Hippocampal formation (tissue), 2 donors: ENCODE measurements at regions not wholly inside any gene's neighbourhood (a gene's known extent, or its start where the extent isn't known, plus 50 kb on each side); places are given as distances from the start of the nearest gene placed in this dataset.
"Not testable (repeated sequence)": the region's sequence is repeated elsewhere in the genome, so short reads cannot be mapped to it uniquely, and the experiment has no call there.

Experiments
- DNase-seq, 2 donors: peaks; one replicate each; lab custom pipeline; 2025; lab: John Stamatoyannopoulos, UW

DNA sequence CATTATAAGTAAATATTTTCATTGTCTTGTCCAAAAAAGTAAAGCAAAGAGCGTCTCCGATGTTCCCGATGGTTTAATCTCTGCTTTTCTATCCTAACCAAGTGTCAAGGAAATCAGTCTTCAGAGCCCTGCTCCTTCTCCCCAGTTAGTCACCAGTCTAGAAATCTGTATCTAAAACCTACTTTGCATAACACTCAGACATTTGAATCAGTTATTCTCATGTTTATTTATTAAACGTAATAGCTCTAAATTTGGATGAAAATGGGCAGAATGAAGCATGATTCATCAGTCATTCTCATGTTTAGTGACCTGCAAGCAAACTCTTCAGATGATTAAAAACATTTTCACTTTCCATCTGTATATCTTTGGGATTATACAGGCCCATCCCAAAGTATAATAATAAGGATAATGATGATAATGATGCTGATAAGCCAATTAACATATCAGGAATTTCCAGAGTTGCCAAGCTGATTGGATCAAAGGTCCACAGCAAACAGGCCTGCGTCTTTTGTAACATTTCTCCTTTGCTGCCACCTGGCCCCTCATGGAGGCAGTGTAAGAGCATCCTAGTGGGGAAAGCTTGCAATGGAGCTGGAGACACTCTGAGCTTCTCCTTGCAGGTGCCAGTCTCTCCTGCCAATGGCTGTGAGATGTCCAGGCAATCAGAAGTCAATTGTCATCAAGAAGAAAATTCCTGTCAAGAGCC, 273.9 kb downstream of the IGSF11 start:
- DNase-seq, result no peak

DNA sequence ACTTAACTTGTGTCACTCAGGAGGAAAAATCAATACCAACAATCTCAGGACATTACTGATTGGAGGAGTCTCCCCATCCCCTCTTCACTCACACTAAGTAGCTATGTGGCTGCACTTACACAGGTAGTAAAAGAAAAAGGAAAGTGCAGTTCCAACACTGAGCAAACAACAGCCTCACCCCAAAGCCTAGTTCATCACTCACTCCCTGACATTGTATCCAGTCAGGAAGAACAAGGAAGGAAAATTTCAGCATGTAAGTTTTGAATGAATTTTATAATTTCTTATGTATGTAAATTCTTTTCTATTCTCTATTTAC, 273.4 kb downstream of the IGSF11 start:
- no peak for DNase-seq

DNA sequence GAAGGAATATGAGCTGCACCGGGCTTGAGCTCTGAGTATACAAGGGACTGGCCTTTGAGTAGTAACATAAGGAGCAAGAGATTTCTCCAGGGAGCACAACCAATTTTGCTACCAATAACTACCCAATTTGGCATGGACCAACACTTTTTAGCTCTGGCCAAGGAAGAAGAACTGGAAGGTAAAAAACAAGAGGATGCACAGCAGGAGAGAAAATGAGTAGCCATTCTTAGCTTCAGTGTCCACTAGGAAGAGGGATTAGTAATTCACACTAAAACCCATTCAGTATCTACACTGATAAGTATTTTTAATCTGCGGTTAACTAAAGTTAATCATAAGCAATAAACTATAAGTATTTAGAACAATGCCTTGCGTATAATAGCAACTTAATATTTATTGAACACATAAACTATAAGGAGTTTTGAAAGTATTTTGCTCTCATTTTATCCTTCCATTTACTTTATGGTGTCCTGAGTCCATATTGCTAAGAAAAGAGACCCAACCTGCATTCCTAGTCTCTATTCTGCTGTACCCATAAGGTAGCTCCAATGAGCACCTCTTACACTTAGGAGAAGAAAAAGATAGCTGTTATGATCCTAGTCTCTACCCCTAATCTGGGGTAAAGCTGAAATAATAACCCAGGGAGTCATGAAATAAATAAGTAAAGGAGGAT, 268.9 kb downstream of the IGSF11 start:
- DNase-seq, result no peak

DNA sequence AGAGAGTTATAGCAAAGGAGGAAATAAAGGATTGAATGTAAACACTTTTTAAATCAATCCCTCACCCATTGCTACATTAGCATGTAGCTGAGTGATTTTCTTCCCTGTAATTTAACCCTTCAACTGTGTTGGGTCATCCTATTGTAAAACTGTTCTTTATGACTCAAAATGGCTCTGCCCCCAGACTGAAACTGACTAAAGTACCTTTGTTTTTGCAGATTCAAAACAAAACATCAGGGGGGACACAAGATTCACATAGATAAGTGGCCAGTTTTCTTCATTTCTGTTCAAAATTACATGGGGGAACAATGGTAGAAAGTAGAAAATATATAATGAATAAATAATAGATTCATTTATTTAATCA, 268.4 kb downstream of the IGSF11 start:
- DNase-seq, result no peak

DNA sequence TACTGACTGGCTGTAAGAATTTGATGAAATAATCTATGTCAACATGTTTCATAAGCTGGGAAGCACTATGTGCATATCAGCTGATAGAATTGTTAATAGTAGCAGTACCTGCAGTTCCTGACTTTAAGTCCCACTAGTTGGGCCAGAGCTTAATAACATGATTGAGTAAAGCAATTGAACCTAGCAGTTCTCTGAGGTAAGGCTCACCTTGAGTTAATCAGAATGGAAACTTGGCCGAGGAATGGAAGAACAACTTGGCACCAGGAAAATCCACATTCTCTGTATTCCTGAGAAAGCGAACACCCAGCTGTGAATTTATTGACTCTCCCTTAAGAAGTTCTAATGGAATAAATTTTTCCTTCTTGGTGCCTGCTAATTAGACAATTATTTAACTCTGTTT, 262.6 kb downstream of the IGSF11 start:
- DNase-seq, result no peak

DNA sequence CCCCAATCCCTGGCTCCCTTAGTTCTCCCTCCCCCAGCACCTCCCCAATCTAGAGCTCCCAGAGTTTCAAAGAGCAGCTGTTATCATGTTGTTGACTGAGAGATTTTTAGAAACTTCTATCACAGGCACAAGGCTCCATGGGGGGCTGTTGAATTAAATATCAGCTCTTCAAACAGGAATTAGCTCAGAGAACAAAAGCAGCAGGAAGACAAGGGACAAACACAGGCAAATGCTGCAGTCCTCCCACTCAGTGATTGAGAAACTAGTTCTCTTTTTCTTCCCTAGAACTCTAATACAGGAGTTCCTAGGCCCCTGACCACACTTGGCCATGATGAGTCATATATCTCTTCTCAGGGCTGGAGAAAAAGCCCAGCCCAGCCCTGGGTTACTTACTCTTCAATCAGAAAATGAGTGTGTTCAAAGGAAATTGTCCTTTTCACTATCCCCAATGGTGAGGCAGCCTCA, 262.1 kb downstream of the IGSF11 start:
- no peak for DNase-seq

DNA sequence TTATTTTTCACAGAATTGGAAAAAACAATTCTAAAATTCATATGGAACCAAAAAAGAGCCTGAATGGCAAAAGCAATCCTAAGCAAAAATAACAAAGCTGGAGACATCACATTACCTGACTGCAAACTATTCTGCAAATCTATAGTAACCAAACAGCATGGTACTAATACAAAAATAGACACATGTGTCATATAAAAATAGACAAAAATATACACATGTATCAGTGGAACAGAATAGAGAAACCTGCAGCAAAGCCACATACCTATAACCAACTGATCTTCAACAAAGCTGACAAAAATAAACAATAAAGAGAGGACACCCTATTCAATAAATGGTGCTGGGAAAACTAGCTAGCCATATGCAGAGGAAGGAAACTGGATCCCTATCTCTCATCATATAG, 259.6 kb downstream of the IGSF11 start:
- DNase-seq, result no peak

DNA sequence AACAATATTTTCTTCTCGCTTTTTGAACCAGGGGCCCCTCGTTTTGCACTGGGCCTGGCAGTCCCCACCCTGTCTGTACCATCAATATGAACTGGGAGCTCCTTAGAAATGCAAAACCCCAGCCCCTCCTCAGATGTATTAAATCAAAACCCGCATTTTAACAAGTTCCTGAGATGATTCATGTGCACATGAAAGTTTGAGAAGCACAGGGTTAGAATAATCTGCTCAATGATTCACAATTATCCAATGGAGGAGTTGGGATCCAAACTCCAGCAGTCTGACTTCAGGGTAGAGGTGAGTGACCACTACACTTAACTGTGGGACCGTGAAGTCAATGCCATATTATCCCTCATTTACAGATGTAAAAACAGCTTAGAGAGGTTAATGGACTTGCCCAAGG, 256.4 kb downstream of the IGSF11 start:
- DNase-seq, result no peak

DNA sequence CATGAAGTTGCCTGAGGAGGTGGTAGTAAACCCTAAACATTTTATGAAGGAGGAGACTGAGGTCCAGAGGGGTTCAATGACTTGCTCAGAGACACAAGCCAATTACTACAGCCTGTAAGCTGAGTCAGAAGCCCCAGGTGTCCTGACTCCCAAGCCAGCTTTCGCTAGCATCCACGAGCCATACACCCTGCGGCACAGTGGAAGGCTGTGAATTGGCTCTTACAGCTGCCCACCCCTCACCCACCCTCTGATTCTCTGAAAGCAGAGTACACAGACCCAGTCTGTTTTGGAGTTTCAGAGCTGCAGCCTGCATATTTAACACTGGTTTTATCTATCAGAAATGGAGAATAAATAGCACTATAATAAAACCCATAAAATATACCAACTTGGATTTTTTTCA, 253.4 kb downstream of the IGSF11 start:
- no peak for DNase-seq

DNA sequence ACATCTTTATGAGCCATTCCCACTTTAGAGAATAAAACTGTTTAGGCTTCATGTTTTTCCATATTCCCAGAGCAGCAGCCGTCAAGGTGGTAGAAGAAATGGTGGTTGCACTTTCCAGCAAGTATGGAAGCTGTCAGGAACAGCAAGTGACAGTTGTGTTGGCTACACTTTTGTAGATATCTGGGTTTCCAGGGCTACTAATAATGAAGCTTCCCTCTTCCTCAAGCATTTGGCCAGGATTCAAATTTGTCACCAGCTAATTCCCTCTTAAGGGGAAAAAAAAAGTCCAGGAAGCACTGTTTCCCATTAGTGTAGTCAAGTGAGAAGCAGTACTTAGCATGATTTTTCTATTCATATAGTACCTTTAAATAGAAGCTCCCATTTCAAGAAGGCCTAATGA, 252.8 kb downstream of the IGSF11 start:
- DNase-seq, result no peak

DNA sequence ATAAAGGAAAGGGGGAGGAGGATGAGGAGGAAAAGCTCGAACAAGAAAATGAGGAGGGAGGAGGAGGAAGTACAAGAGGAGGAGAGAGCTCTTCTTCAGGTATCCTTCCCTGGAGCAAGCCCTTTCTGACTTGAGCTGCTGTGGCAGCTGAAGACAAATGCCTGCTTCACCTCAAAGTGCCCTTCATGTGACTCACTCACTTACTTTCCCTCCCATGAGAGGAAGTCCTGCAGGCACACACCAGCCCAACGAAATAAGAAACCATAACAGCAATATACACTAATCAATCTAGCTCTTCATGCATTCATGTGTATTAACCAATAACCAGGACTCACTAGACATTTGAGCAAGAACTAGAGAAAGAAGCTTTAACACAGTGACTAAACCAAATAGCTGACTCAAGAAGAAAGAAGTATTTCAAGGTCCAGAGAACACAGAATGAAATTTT, 251.9 kb downstream of the IGSF11 start:
- no peak for DNase-seq

DNA sequence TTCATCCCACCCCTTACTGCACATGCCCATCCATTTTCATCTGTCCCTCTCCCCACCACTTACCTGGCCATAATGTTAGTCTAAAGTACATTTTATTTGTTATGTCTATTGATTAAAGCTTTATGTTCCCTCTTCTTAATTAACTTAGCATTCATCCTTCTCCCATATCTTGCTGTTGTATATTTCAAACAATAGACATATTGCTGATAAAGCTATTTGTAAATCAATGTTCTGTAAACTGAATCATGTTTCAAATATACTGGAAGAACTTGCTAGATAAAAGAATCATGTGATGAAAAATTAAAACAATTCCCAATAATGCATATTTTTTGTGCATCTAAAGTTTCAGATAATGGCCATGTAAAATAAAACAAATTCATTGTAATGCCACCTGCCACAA, 249.2 kb downstream of the IGSF11 start:
- no peak for DNase-seq

DNA sequence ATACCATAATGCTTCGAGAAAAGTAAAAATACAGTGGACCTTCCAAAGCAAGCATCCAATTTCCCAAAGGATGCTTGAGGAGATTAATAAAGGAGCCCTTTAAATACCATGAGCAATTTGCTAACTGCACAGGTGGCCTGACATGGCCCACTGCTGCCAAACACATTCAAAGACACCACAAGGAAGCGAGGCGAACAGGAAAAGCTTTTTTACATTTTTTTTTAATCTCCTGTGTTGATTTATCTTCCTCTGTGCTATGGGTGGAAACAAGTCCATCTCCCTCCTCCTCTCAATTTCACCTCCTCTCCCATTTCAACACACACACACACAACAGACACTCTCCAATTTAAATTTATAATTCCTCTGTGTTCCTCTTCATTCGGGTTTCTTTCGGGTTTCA, 243.4 kb downstream of the IGSF11 start:
- no peak for DNase-seq

DNA sequence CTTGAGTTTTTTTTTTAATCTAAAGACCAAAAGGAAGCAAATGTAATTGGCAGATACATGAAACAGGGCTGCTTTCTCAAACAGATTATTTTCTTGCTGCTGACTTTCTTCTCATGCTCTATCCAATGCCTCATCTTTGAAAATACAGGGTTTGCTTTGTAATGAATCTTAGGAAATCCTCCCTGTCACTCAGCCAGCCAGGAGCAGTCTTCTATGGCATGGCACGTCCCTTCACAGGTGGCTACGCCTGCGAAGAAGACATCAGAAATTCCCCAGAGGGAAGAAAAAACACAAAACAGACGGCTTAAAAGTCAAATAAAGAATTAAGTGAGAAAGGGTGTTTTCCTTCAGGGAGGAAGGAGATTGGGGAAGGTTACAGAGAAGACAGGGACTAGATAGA, 242.5 kb downstream of the IGSF11 start:
- no peak for DNase-seq

DNA sequence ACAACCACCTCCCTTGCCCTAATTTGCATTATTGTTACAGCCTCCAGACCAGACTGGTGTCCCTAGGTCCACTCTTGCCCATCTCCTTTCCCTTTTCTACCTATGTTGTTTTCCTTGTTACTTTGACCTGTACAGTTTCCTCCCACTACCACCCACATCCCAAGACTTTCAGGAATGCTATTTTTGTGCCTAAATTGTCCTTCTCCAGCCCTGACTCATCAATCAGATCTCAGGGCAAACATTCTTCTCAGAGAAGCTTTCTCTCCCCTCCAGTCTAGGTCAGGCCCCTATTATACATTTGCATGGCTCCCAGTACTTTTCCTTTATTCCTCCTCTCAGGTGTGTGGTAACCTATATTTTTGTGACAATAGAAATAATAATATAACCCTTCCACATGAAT, 241.5 kb downstream of the IGSF11 start:
- DNase-seq, result no peak

DNA sequence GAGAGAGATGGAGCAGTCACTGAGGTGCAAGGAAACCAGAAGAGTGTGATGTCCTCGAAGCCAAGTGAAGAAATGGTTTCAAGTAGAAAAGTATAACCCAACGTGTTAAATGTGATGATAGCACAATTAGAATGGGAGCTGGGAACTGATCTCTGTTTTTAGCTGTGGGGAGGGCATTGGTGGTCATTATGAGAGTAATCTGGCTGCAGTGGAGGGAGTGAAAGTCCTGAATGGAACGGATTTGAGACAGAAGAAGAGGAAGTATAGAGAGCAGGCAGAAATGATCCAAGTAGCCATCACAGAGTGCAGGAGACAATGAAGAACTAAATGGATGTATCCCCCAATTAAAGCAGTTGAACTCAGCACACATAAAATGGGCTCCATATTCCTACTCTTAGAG, 235.3 kb downstream of the IGSF11 start:
- no peak for DNase-seq

DNA sequence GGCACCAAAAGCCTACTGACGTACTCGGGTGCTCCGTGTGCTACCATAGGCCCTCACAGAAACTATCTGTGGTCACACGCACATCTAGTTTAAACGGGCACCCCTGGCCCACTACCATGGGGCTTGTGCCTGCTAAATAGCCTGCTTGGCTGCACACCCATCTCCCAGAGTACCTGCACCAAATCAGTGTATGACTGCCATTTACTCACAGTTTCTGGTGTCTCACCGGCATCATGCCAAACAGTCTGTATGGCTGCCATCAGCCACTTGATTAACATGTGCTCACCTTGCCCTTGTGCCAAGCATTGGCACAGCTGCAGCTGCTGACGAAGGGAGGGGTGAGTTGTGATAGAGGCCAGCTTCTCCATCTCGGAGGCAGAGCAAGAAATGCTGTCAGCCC, 232.7 kb downstream of the IGSF11 start:
- DNase-seq, result no peak

DNA sequence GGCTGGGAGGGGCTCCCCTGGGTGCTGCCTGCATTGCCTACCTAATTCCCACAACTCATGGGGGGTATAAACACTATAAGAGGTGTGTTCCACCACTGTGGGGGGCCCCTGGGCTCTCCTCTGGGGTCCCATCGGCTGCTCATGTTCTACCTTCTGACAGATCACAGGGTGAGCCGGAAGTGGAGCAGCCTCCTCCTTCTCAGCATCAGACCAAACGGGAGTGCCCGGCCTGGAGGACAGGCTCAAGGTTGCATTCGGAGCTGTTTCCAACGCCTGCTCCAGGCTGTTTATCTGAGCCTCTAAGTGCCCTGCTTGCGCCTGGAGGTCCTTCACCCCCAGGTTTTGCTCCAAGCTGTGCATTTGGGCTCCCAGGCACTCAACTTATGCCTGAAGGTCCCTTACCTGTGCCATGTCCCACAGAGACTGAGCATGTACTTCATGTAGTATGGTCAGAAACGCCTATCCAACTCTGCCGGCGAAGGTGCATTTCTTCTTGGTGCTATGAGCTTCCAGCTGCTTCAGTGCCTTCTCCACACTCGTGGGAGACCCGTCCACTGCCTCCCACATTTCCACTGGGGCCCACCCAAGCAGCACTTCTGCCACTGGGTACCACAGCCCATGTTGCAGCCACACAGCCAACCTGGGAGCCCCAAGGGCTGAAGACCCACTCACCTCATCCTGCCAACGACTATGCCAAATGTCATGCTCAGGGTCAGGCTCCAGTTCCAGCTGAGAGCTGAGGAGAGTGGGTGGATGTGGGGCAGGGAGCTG, 232.1 kb downstream of the IGSF11 start:
- DNase-seq, result no peak

DNA sequence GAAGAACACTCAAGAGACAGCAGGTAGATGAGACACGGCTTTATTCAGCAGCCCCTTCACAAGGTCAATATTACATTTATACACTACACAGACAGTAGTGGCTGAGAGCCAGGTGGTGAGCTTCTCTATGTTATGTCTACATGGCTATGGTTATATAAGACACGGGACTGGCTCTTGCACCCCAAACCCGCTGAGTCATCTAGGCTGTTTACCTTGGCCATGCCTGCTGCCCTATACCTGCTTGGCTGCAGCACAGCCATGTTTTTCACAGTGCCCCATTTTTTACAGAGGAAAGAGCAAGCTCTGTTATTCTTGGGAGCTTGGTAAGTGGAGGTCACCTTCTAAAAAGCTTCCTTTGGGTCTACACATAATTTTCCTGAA, 231.6 kb downstream of the IGSF11 start:
- DNase-seq, result no peak

DNA sequence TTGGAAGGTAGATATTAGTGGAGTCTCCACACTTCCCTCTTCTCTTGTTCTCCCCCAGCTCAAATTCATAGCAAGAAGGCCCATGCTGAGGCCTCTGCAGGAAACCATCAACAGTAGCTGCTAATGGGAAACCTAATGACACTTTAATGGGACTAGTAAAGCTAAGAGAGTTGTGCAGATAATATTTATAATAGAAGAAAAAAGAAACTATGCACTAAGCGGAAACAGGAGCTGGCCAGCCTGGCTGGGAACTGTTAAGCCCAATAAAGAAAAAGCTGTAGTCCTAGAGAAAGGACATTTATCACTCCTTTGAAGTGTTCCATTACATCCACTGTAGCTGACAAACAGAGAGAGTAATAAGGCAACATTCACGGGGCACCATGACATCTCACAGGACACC, 229.6 kb downstream of the IGSF11 start:
- no peak for DNase-seq

DNA sequence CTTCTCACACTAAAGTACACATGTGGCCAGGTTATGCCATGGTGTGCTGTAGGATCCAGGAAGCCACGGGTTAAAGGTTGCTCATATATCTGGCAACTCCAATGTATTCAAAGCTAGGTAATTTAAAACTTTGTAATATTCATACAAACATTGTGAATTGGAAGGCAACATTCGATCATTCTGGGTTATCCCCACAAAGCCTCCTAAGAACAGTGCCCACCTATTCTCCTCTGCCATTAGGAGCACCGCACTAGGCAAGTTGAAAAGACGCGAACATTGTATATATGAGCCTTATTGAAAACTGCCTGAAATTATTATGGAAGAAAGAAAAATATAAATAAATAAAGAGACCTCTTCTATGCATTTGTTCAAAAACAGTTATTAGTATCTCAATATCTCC, 228.2 kb downstream of the IGSF11 start:
- no peak for DNase-seq

DNA sequence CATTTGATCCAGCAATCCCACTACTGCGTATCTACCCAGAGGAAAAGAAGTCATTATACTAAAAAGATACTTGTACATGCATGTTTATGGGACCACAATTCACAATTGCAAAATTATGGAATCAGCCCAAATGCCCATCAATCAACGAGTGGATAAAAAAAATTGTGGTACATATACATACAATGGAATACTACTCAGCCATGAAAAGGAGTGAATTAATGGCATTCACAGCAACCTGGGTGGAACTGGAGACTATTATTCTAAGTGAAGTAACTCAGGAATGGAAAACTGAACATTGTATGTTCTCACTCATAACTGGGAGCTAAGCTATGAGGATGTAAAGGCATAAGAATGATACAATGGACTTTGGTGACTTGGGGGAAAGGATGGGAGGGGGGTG, 227.3 kb downstream of the IGSF11 start:
- DNase-seq, result not testable (repeated sequence)

DNA sequence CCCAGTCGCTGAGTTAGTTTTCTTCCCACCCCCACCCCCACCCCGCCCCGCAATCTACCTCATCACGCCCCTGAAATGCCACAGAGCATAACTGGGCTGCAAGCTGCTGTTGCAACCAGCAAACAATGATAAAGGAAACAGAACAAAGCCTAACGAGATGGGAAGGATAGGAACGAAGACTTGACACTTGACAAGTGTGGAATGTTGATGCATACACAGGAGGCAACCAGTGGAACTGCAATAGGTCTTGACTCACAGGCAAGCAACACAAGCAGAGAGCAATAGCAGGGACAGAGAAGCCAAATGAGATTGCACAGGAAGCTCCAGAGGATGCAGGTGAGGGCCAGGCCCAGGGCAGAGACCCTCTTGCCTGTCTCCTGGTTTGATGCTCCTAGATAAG, 225.9 kb downstream of the IGSF11 start:
- DNase-seq, result no peak
